ENCODE measurements at regions not wholly inside any gene's neighbourhood (a gene's known extent, or its start where the extent isn't known, plus 50 kb on each side); places are given as distances from the start of the nearest gene placed in this dataset.

GRCh38 chr11:104529906-104530305 is 366.0 kb upstream of the PDGFD start:
- TF ChIP-seq POLR2A (IDR thresholded peaks at IDR 0.05): no peak
- TF ChIP-seq, protein P1, sequence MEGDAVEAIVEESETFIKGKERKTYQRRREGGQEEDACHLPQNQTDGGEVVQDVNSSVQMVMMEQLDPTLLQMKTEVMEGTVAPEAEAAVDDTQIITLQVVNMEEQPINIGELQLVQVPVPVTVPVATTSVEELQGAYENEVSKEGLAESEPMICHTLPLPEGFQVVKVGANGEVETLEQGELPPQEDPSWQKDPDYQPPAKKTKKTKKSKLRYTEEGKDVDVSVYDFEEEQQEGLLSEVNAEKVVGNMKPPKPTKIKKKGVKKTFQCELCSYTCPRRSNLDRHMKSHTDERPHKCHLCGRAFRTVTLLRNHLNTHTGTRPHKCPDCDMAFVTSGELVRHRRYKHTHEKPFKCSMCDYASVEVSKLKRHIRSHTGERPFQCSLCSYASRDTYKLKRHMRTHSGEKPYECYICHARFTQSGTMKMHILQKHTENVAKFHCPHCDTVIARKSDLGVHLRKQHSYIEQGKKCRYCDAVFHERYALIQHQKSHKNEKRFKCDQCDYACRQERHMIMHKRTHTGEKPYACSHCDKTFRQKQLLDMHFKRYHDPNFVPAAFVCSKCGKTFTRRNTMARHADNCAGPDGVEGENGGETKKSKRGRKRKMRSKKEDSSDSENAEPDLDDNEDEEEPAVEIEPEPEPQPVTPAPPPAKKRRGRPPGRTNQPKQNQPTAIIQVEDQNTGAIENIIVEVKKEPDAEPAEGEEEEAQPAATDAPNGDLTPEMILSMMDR (IDR thresholded peaks at IDR 0.05): no peak
- no peak for TF ChIP-seq POLR2AphosphoS5 (IDR thresholded peaks at IDR 0.05)
- no peak for TF ChIP-seq EP300 (IDR thresholded peaks at IDR 0.05)

All from stomach (tissue), 4 donors.